SH-SY5Y (cell line): ENCODE measurements at regions not wholly inside any gene's neighbourhood (a gene's known extent, or its start where the extent isn't known, plus 50 kb on each side); places are given as distances from the start of the nearest gene placed in this dataset.

Experiments used
- GATA2 ChIP-seq: IDR thresholded peaks from 2 replicates; pipeline ENCODE4 v1.6.1; 2011; ENCODE audit warnings: mild to moderate bottlenecking, low read depth, low read length
- GATA3 ChIP-seq: IDR thresholded peaks from 2 replicates; pipeline ENCODE4 v1.6.1; 2011; ENCODE audit warnings: low read depth, mild to moderate bottlenecking, low read length, moderate library complexity

DNA sequence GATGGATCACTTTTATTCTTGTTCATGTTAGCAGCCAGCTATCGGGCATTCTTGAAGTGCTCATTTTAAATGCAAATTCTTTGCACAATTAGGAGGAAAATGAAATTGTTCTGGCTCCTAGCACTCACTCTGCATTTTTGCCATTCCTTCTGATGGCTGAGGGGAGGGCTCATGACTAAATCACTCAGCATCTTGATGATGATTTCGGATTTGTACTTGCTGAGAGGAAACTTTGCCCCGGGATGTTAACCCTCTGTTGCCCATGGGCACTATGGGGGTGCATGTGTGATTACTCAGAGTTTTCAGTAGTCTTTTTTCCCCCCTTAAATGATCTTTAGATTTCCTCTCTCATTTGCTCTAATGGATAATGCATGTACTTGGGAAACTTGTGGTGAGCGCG is 299.6 kb upstream of the C2CD4B start:
- TF ChIP-seq GATA2 (no peak), GATA3 (no peak)
